ENCODE measurements at regions not wholly inside any gene's neighbourhood (a gene's known extent, or its start where the extent isn't known, plus 50 kb on each side); places are given as distances from the start of the nearest gene placed in this dataset.

DNA sequence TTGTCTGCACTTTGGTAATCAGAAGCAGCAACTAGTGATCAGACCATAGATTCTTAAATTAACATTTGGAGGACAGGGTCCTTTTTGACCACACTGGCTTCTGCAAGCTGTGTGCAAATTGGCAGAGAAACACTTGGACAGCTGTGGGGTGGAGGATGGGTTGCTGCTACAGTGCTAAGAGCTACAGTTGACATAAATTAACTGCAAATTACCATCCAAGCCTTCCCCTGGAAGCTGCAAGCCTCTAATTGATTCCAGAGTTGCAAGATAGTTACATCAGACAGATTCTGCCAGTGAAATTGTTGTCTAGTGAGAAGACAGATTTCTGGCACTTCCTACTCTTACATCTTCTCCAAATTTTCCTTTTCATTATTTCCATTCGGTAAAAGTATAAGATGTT is 517.7 kb downstream of the DIRAS2 start:
- no peaks in the 10 kb centered on the region for H3K36me3 ChIP-seq
- H3K4me3 ChIP-seq (ENCODE audit: low read depth in 1 of 2, low read length in 1 of 2), result no peak overlapping the region
- no peaks in the 10 kb centered on the region for H3K4me1 ChIP-seq (ENCODE audit: control insufficient read depth in 1 of 2, insufficient read depth in 1 of 2, low read depth in 1 of 2, low read length in 1 of 2)
- no peak overlapping the region for H3K27ac ChIP-seq
- H3K9me3 ChIP-seq, result no peaks in the 10 kb centered on the region
- TF ChIP-seq, protein P1, sequence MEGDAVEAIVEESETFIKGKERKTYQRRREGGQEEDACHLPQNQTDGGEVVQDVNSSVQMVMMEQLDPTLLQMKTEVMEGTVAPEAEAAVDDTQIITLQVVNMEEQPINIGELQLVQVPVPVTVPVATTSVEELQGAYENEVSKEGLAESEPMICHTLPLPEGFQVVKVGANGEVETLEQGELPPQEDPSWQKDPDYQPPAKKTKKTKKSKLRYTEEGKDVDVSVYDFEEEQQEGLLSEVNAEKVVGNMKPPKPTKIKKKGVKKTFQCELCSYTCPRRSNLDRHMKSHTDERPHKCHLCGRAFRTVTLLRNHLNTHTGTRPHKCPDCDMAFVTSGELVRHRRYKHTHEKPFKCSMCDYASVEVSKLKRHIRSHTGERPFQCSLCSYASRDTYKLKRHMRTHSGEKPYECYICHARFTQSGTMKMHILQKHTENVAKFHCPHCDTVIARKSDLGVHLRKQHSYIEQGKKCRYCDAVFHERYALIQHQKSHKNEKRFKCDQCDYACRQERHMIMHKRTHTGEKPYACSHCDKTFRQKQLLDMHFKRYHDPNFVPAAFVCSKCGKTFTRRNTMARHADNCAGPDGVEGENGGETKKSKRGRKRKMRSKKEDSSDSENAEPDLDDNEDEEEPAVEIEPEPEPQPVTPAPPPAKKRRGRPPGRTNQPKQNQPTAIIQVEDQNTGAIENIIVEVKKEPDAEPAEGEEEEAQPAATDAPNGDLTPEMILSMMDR (IDR thresholded peaks at IDR 0.05), result no peak
- H3K27me3 ChIP-seq, result peaks cover 36% of the 10 kb centered on the region

DNA sequence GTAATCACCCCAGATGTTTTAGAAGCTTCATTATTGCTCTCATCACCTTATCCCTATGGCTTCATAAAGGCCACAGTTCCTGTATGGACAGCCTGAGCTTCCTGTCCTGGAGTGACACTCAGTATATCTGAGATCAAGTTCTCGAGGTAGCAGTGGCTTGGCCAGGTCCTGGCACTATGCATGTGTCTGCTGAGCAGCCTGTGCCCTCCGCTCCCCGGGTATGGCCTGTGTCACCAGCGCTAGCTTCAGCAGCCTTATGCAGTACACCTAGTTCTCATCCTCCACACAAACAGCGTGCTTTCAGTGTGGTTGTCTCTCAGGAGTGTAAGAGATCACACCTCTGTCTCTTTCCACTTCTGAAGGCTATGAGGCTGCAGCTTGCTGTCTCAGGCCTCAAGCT is 514.7 kb downstream of the DIRAS2 start:
- Histone ChIP-seq H3K4me1 (ENCODE audit: control insufficient read depth in 1 of 2, insufficient read depth in 1 of 2, low read depth in 1 of 2, low read length in 1 of 2) (no peaks in the 10 kb centered on the region), H3K9me3 (no peaks in the 10 kb centered on the region), H3K27me3 (peaks cover 57% of the 10 kb centered on the region), H3K36me3 (no peaks in the 10 kb centered on the region), H3K4me3 (ENCODE audit: low read depth in 1 of 2, low read length in 1 of 2) (no peak overlapping the region), H3K27ac (no peak overlapping the region)
- TF ChIP-seq, protein P1 (IDR thresholded peaks at IDR 0.05), result no peak

DNA sequence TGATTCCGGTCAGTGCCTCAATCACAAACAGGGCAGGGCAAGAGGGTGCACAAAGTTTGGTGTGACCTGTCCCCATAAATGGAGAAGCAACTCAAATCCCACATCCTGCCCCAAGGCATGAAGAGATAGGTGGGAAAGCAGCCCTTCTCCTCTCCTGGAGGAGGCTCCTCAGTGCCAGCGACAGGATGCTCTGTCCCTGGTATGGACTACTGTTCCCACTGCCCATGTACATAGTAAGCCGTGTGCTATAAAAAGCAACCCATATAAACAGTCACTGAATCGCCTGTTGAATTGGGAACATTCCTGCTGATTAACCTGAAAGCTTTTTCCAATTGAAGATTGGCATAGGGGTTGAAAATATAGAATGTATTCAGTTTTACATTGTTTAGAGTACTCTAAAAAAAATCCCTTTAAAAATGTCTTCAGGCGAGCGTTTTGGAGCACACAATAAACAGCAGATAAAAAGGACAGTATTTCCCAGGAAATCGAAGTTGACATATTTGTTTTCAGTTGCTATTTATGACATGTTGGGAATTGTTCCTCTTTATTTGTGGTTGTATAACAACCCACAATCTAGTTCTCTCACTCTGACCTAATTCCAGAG is 513.9 kb downstream of the DIRAS2 start:
- TF ChIP-seq, protein P1 (IDR thresholded peaks at IDR 0.05), result no peak

DNA sequence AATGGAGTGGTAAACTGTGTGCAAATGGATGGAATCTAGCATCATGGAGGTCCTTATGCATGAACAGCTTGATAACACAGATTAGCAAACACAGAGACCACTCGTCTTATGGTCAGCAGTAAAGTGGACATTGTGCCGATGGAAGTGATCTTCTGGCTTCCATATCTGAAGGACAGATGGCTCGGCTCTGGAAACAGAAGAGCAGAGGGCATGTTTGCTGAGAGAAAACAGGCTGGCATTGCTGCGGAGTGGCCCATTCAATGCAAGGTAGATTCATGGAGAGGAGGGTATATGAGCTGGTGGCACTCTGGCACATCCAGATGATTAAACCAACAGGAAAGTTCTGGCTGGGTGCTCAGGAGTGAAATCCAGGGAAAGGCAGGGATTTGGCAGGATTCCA is 513.2 kb downstream of the DIRAS2 start:
- H3K36me3 ChIP-seq, result no peaks in the 10 kb centered on the region
- TF ChIP-seq, protein P1 (IDR thresholded peaks at IDR 0.05), result no peak
- H3K4me1 ChIP-seq (ENCODE audit: control insufficient read depth in 1 of 2, insufficient read depth in 1 of 2, low read depth in 1 of 2, low read length in 1 of 2), result no peaks in the 10 kb centered on the region
- no peaks in the 10 kb centered on the region for H3K9me3 ChIP-seq
- H3K27ac ChIP-seq, result no peak overlapping the region
- no peak overlapping the region for H3K4me3 ChIP-seq (ENCODE audit: low read depth in 1 of 2, low read length in 1 of 2)
- H3K27me3 ChIP-seq, result peaks cover 63% of the 10 kb centered on the region

More for the DNA sequence above, 513.9 kb downstream of the DIRAS2 start:
- Histone ChIP-seq H3K36me3 (no peaks in the 10 kb centered on the region), H3K27ac (no peak overlapping the region), H3K4me1 (ENCODE audit: control insufficient read depth in 1 of 2, insufficient read depth in 1 of 2, low read depth in 1 of 2, low read length in 1 of 2) (no peaks in the 10 kb centered on the region), H3K4me3 (ENCODE audit: low read depth in 1 of 2, low read length in 1 of 2) (no peak overlapping the region), H3K27me3 (peaks cover 63% of the 10 kb centered on the region), H3K9me3 (no peaks in the 10 kb centered on the region)

DNA sequence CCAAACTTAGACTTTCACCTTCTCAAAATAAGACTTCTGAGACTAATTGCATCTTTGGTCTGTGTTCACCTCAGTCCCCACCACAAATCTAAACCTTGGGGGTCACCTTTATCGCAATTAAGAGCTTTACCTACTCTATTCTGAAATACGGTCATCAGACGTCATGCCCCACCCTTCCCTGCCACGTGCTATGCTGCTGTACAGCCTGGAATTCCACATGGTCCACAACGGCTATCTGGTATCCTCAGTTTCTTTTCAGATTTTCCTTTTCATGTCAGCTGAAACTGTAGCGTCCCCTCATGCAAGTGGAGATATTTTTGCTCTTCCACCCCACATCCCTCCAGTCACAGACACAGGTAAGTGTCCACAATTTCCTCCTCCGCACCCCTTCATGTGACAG is 511.1 kb downstream of the DIRAS2 start:
- no peak overlapping the region for H3K4me3 ChIP-seq (ENCODE audit: low read depth in 1 of 2, low read length in 1 of 2)
- H3K9me3 ChIP-seq, result no peaks in the 10 kb centered on the region
- no peaks in the 10 kb centered on the region for H3K4me1 ChIP-seq (ENCODE audit: control insufficient read depth in 1 of 2, insufficient read depth in 1 of 2, low read depth in 1 of 2, low read length in 1 of 2)
- peaks cover 58% of the 10 kb centered on the region for H3K27me3 ChIP-seq
- H3K27ac ChIP-seq, result no peak overlapping the region
- TF ChIP-seq, protein P1 (IDR thresholded peaks at IDR 0.05), result no peak
- H3K36me3 ChIP-seq, result no peaks in the 10 kb centered on the region

Measured in neutrophil (primary cell).